Astrocyte (in vitro differentiated cells and primary cell): ENCODE measurements at regions not wholly inside any gene's neighbourhood (a gene's known extent, or its start where the extent isn't known, plus 50 kb on each side); places are given as distances from the start of the nearest gene placed in this dataset.

Experiments
- DNase-seq: peaks from one replicate; pipeline ENCODE4 v3.0.0-alpha.2; 2010; ENCODE audit warnings: low read depth
- FAIRE-seq: peaks from 2 replicates; lab custom pipeline; 2011; peaks lifted over from hg19 to GRCh38; lab: Jason Lieb, UNC
- H2AFZ ChIP-seq: 2 replicates; pipeline ENCODE4 v1.6.0; 2012; ENCODE audit warnings: low read depth, low read length, inconsistent platforms
- H3K27ac ChIP-seq: 2 replicates; pipeline ENCODE4 v1.5.1; 2011; ENCODE audit warnings: low read depth, low read length, inconsistent platforms
- H3K27me3 ChIP-seq: 2 replicates; pipeline ENCODE4 v1.6.0; 2011; ENCODE audit warnings: low read length, inconsistent platforms; ENCODE audit not compliant: insufficient read depth
- H3K36me3 ChIP-seq: 2 replicates; pipeline ENCODE4 v1.5.1; 2011; ENCODE audit warnings: low read length, inconsistent platforms; ENCODE audit not compliant: insufficient read depth
- H3K4me1 ChIP-seq: 2 replicates; pipeline ENCODE4 v1.5.1; 2011; ENCODE audit warnings: low read length, inconsistent platforms; ENCODE audit not compliant: insufficient read depth
- H3K4me2 ChIP-seq: 2 replicates; pipeline ENCODE4 v1.6.0; 2012; ENCODE audit warnings: low read length, inconsistent platforms
- H3K4me3 ChIP-seq: 2 replicates; pipeline ENCODE4 v1.5.1; 2011; ENCODE audit warnings: low read depth, mild to moderate bottlenecking, low read length, inconsistent platforms; ENCODE audit not compliant: insufficient read depth
- H3K79me2 ChIP-seq: 2 replicates; pipeline ENCODE4 v1.6.0; 2012; ENCODE audit warnings: mild to moderate bottlenecking, low read length, inconsistent platforms; ENCODE audit not compliant: insufficient read depth
- H3K9ac ChIP-seq: 2 replicates; pipeline ENCODE4 v1.6.0; 2012; ENCODE audit warnings: mild to moderate bottlenecking, low read length, inconsistent platforms
- H3K9me3 ChIP-seq: 2 replicates; pipeline ENCODE4 v1.5.1; 2012; ENCODE audit warnings: low read depth, mild to moderate bottlenecking, low read length, inconsistent platforms; ENCODE audit not compliant: insufficient read depth
- H4K20me1 ChIP-seq: 2 replicates; pipeline ENCODE4 v1.6.0; 2012; ENCODE audit warnings: low read length, inconsistent platforms; ENCODE audit not compliant: insufficient read depth
- H3K27ac Mint-ChIP-seq: one replicate; pipeline ENCODE4 v1.8.0; 2021; ENCODE audit warnings: mild to moderate bottlenecking, mixed read lengths; ENCODE audit not compliant: unreplicated experiment
- H3K27me3 Mint-ChIP-seq: one replicate; pipeline ENCODE4 v1.8.0; 2021; ENCODE audit warnings: low read depth, mixed read lengths; ENCODE audit not compliant: unreplicated experiment
- H3K36me3 Mint-ChIP-seq: one replicate; pipeline ENCODE4 v1.8.0; 2021; ENCODE audit warnings: low read depth, mixed read lengths; ENCODE audit not compliant: unreplicated experiment
- H3K4me1 Mint-ChIP-seq: one replicate; pipeline ENCODE4 v1.8.0; 2021; ENCODE audit warnings: low read depth, mixed read lengths; ENCODE audit not compliant: unreplicated experiment
- H3K4me3 Mint-ChIP-seq: one replicate; pipeline ENCODE4 v1.8.0; 2021; ENCODE audit warnings: mild to moderate bottlenecking, moderate library complexity, mixed read lengths; ENCODE audit not compliant: unreplicated experiment
- H3K9me3 Mint-ChIP-seq: one replicate; pipeline ENCODE4 v1.8.0; 2021; ENCODE audit warnings: mild to moderate bottlenecking, mixed read lengths; ENCODE audit not compliant: unreplicated experiment
- EZH2 ChIP-seq: IDR thresholded peaks from 2 replicates; pipeline ENCODE4 v1.6.1; 2012; ENCODE audit warnings: mild to moderate bottlenecking, low read length, inconsistent platforms; ENCODE audit not compliant: insufficient read depth
- TF ChIP-seq, protein P1 (sequence below): IDR thresholded peaks from 2 replicates; pipeline ENCODE4 v1.5.1; 2011; ENCODE audit warnings: low read depth, mild to moderate bottlenecking, inconsistent platforms, low read length, moderate library complexity; ENCODE audit not compliant: insufficient read depth

DNA sequence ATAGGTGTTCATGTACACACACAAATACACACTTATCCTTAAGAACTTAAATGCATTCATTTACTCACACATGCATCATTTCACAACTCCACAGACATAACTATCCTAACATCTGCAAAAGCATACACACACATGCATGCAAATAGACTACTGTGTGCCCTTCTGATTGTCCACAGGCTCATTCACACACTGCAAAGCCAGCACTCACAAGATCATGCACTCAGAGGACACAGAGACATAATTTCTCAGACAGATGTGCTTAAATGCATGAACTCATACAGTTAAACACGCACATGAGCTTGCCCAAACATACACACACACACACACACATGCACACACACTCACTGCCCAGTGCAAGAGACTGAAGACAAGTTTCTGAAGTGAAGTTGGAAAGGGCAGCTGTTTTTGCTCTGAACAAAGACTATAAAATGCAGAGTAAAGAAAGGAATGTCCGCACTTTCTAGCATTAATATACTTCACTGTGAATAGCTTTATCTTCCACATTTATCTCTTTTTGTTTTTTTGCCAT, 1018.0 kb upstream of the HS3ST1 start:
- H2AFZ ChIP-seq, result no peak overlapping the region
- no peaks in the 10 kb centered on the region for H3K27me3 ChIP-seq
- H4K20me1 ChIP-seq, result no peaks in the 10 kb centered on the region
- no peak overlapping the region for H3K27ac Mint-ChIP-seq
- H3K9me3 ChIP-seq, result no peaks in the 10 kb centered on the region
- H3K9me3 Mint-ChIP-seq, result peaks cover 6% of the 10 kb centered on the region
- no peaks in the 10 kb centered on the region for H3K4me1 Mint-ChIP-seq
- no peaks in the 10 kb centered on the region for H3K36me3 ChIP-seq
- TF ChIP-seq, protein P1, sequence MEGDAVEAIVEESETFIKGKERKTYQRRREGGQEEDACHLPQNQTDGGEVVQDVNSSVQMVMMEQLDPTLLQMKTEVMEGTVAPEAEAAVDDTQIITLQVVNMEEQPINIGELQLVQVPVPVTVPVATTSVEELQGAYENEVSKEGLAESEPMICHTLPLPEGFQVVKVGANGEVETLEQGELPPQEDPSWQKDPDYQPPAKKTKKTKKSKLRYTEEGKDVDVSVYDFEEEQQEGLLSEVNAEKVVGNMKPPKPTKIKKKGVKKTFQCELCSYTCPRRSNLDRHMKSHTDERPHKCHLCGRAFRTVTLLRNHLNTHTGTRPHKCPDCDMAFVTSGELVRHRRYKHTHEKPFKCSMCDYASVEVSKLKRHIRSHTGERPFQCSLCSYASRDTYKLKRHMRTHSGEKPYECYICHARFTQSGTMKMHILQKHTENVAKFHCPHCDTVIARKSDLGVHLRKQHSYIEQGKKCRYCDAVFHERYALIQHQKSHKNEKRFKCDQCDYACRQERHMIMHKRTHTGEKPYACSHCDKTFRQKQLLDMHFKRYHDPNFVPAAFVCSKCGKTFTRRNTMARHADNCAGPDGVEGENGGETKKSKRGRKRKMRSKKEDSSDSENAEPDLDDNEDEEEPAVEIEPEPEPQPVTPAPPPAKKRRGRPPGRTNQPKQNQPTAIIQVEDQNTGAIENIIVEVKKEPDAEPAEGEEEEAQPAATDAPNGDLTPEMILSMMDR, result no peak
- no peak for TF ChIP-seq EZH2
- no peaks in the 10 kb centered on the region for H3K4me1 ChIP-seq
- H3K36me3 Mint-ChIP-seq, result no peaks in the 10 kb centered on the region
- H3K4me3 ChIP-seq, result no peak overlapping the region
- peaks cover 2% of the 10 kb centered on the region for H3K27me3 Mint-ChIP-seq
- no peak overlapping the region for H3K4me3 Mint-ChIP-seq
- DNase-seq, result no peak
- H3K79me2 ChIP-seq, result no peaks in the 10 kb centered on the region
- H3K9ac ChIP-seq, result no peak overlapping the region
- H3K4me2 ChIP-seq, result no peak overlapping the region
- FAIRE-seq, result no peak
- H3K27ac ChIP-seq, result no peak overlapping the region

DNA sequence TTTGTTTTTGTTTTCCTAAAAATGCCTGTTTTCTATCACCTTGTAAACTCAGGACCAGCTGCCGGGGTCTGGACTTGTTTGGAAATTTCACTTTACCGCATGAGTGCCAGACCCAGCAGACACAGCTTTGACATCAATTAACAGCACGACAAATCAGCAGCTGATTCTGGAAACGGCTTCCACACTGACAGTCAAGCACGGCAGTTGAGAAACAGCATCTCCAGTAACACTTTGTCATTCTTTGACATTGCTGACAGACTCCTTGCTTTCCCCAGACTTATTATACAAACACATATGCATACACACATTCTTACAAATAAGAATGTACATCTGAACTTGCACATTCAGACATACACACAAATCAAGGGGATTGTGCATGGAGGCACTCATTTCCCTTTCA, 1017.6 kb upstream of the HS3ST1 start:
- Histone ChIP-seq H3K27me3 (no peaks in the 10 kb centered on the region), H4K20me1 (no peaks in the 10 kb centered on the region), H3K79me2 (no peaks in the 10 kb centered on the region), H2AFZ (no peak overlapping the region), H3K9me3 (no peaks in the 10 kb centered on the region), H3K4me2 (no peak overlapping the region), H3K27ac (no peak overlapping the region), H3K4me3 (no peak overlapping the region), H3K36me3 (no peaks in the 10 kb centered on the region), H3K4me1 (no peaks in the 10 kb centered on the region), H3K9ac (no peak overlapping the region)
- no peak for FAIRE-seq
- Mint-ChIP-seq H3K27ac (no peak overlapping the region), H3K9me3 (peaks cover 5% of the 10 kb centered on the region), H3K4me1 (no peaks in the 10 kb centered on the region), H3K36me3 (no peaks in the 10 kb centered on the region), H3K4me3 (no peak overlapping the region), H3K27me3 (peaks cover 2% of the 10 kb centered on the region)
- TF ChIP-seq, protein P1, result no peak
- TF ChIP-seq EZH2, result no peak
- no peak for DNase-seq

DNA sequence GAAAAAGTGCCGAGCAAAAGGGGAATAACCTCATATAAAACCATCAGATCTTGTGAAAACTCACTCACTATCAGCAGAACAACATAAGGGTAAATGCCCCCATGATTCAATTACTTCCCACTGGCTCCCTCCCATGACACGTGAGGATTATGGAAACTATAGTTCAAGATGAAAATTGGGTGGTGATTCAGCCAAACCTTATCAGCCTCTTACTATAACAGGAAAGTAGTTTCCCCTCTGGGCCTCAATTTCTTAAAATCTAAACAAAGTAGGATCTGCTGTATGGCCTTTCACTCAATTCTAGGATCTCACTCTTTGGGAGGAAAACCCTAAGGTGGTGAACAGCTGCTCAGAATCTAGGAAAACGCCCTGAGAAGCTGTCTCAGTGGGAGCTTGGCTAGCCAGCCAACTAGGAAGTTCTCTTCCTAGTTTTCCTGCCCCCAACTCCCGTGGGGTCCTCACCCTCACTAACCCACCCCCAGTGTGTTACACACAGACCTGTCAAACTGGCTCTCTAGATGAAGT, 1017.1 kb upstream of the HS3ST1 start:
- TF ChIP-seq, protein P1, result no peak
- TF ChIP-seq EZH2, result no peak
- Histone ChIP-seq H2AFZ (no peak overlapping the region), H3K4me3 (no peak overlapping the region), H3K9ac (no peak overlapping the region), H3K36me3 (no peaks in the 10 kb centered on the region), H3K4me1 (no peaks in the 10 kb centered on the region), H3K9me3 (no peaks in the 10 kb centered on the region), H3K79me2 (no peaks in the 10 kb centered on the region), H4K20me1 (no peaks in the 10 kb centered on the region), H3K27ac (no peak overlapping the region), H3K4me2 (no peak overlapping the region), H3K27me3 (no peaks in the 10 kb centered on the region)
- Mint-ChIP-seq H3K36me3 (no peaks in the 10 kb centered on the region), H3K9me3 (peaks cover 4% of the 10 kb centered on the region), H3K27me3 (peaks cover 2% of the 10 kb centered on the region), H3K4me3 (no peak overlapping the region), H3K4me1 (no peaks in the 10 kb centered on the region), H3K27ac (no peak overlapping the region)
- DNase-seq (no peak), FAIRE-seq (no peak)
